Astrocyte (in vitro differentiated cells and primary cell): ENCODE measurements at regions not wholly inside any gene's neighbourhood (a gene's known extent, or its start where the extent isn't known, plus 50 kb on each side); places are given as distances from the start of the nearest gene placed in this dataset.

Experiments
- EZH2 ChIP-seq: IDR thresholded peaks from 2 replicates; pipeline ENCODE4 v1.6.1; 2012; ENCODE audit warnings: mild to moderate bottlenecking, low read length, inconsistent platforms; ENCODE audit not compliant: insufficient read depth
- TF ChIP-seq, protein P1 (sequence below): IDR thresholded peaks from 2 replicates; pipeline ENCODE4 v1.5.1; 2011; ENCODE audit warnings: low read depth, mild to moderate bottlenecking, inconsistent platforms, low read length, moderate library complexity; ENCODE audit not compliant: insufficient read depth

DNA sequence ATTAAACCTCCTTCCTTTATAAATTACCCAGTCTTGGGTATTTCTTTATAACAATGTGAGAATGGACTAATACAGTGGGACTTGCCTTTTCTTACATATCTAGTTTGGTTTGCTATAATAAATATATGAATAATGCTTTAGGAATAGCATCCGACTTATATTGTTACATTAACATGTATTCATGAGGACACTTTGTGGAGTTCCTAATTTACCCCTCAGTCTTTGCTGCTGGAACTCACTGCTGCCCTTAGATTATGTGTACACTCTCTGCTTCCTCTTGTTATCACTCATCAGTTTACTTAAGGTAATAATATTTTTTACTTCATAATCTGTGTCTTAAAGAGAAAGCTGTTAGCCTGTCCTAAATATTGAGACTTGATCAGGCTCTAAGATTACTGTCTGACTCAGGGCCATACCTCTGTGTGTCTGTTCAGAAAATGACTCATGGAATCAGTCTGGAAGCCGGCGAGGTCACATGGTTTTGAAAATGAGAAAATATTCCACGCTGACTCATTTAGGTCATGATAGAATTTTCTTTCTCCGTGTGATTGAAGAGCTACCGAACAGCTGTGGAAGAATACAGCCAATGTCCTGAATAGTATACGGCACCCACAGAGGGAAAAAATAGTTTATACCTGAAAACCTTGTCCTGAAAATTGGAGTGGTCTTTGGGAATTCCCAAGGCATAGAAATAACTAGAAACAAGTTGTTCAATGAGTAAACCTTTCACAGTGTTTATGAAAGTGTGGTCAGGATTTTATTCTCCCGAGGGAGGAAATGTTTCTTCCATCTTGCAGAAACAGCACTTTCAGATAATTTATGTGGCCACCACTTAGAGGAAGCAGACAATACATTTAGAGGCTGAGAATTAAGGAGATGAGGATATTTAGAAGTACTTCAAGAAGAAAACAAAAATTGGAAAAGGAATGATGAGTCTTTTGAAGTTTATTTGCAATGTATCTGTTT lies 156.4 kb downstream of the DSEL start:
- TF ChIP-seq, protein P1, sequence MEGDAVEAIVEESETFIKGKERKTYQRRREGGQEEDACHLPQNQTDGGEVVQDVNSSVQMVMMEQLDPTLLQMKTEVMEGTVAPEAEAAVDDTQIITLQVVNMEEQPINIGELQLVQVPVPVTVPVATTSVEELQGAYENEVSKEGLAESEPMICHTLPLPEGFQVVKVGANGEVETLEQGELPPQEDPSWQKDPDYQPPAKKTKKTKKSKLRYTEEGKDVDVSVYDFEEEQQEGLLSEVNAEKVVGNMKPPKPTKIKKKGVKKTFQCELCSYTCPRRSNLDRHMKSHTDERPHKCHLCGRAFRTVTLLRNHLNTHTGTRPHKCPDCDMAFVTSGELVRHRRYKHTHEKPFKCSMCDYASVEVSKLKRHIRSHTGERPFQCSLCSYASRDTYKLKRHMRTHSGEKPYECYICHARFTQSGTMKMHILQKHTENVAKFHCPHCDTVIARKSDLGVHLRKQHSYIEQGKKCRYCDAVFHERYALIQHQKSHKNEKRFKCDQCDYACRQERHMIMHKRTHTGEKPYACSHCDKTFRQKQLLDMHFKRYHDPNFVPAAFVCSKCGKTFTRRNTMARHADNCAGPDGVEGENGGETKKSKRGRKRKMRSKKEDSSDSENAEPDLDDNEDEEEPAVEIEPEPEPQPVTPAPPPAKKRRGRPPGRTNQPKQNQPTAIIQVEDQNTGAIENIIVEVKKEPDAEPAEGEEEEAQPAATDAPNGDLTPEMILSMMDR: no peak
- TF ChIP-seq EZH2: no peak
